ENCODE measurements at regions not wholly inside any gene's neighbourhood (a gene's known extent, or its start where the extent isn't known, plus 50 kb on each side); places are given as distances from the start of the nearest gene placed in this dataset.
"Not testable (repeated sequence)": the region's sequence is repeated elsewhere in the genome, so short reads cannot be mapped to it uniquely, and the experiment has no call there.

- H3K36me3 ChIP-seq, result no peaks in the 10 kb centered on the region
- TF ChIP-seq CTCF (IDR thresholded peaks at IDR 0.05) (no peak), POLR2A (IDR thresholded peaks at IDR 0.05) (no peak)
- H3K4me3 ChIP-seq, result no peak overlapping the region
- intact Hi-C loops (cut with DNase I; ENCODE audit: low total_unique reads), result no loop called here
- no peaks in the 10 kb centered on the region for H3K27me3 ChIP-seq
- H3K9me3 ChIP-seq, result no peaks in the 10 kb centered on the region
- DNase-seq, result no peak
- no peaks in the 10 kb centered on the region for H3K4me1 ChIP-seq
- H3K27ac ChIP-seq, result no peak overlapping the region
These were observed 162.4 kb upstream of the GALNT15 start for GRCh38 chr3:16012086-16012485.

GRCh38 chr3:16013568-16013967 lies 160.9 kb upstream of the GALNT15 start:
- no peak for TF ChIP-seq POLR2A (IDR thresholded peaks at IDR 0.05)
- TF ChIP-seq CTCF (IDR thresholded peaks at IDR 0.05), result no peak
- Histone ChIP-seq H3K27ac (no peak overlapping the region), H3K9me3 (no peaks in the 10 kb centered on the region), H3K36me3 (no peaks in the 10 kb centered on the region), H3K4me1 (no peaks in the 10 kb centered on the region), H3K4me3 (no peak overlapping the region), H3K27me3 (no peaks in the 10 kb centered on the region)
- intact Hi-C loops (cut with DNase I; ENCODE audit: low total_unique reads), result no loop called here
- no peak for DNase-seq

- H3K4me3 ChIP-seq; H3K4me1 ChIP-seq; DNase-seq; H3K9me3 ChIP-seq; H3K27me3 ChIP-seq; H3K36me3 ChIP-seq; intact Hi-C loops (cut with DNase I; ENCODE audit: low total_unique reads); H3K27ac ChIP-seq: not testable (repeated sequence)
These were observed 152.7 kb upstream of the GALNT15 start for GRCh38 chr3:16021801-16022200.

GRCh38 chr3:16023881-16024280 lies 150.6 kb upstream of the GALNT15 start:
- H3K4me3 ChIP-seq; H3K27ac ChIP-seq; H3K36me3 ChIP-seq; intact Hi-C loops (cut with DNase I; ENCODE audit: low total_unique reads); H3K4me1 ChIP-seq; H3K9me3 ChIP-seq; H3K27me3 ChIP-seq; DNase-seq: not testable (repeated sequence)

- TF ChIP-seq POLR2A (IDR thresholded peaks at IDR 0.05) (no peak), CTCF (IDR thresholded peaks at IDR 0.05) (no peak)
- H3K36me3 ChIP-seq, result no peaks in the 10 kb centered on the region
- no peaks in the 10 kb centered on the region for H3K9me3 ChIP-seq
- DNase-seq, result no peak
- no peak overlapping the region for H3K27ac ChIP-seq
- no peaks in the 10 kb centered on the region for H3K27me3 ChIP-seq
- H3K4me1 ChIP-seq, result no peaks in the 10 kb centered on the region
- no peak overlapping the region for H3K4me3 ChIP-seq
- intact Hi-C loops (cut with DNase I; ENCODE audit: low total_unique reads), result no loop called here
These were observed 149.9 kb upstream of the GALNT15 start for GRCh38 chr3:16024548-16024947.

- TF ChIP-seq POLR2A (IDR thresholded peaks at IDR 0.05) (no peak), CTCF (IDR thresholded peaks at IDR 0.05) (no peak)
- no peak overlapping the region for H3K27ac ChIP-seq
- no peak overlapping the region for H3K4me3 ChIP-seq
- no peaks in the 10 kb centered on the region for H3K9me3 ChIP-seq
- H3K27me3 ChIP-seq, result no peaks in the 10 kb centered on the region
- H3K36me3 ChIP-seq, result no peaks in the 10 kb centered on the region
- no peaks in the 10 kb centered on the region for H3K4me1 ChIP-seq
- DNase-seq, result no peak
- intact Hi-C loops (cut with DNase I; ENCODE audit: low total_unique reads), result no loop called here
These were observed 147.7 kb upstream of the GALNT15 start for GRCh38 chr3:16026753-16027152.

Data from uterus (tissue), 3 donors.